Fibroblast of lung (primary cell): ENCODE measurements at regions not wholly inside any gene's neighbourhood (a gene's known extent, or its start where the extent isn't known, plus 50 kb on each side); places are given as distances from the start of the nearest gene placed in this dataset.

ENCODE experiments used
- DNase-seq, 2 donors: peaks; one replicate each; pipeline versions ENCODE4 v3.0.0 to v3.0.0-alpha.2; 2010; ENCODE audit warnings: low read depth in 2 of 2
- H2AFZ ChIP-seq: 2 replicates; pipeline ENCODE4 v1.5.1; 2012; ENCODE audit warnings: low read length, control low read depth, inconsistent platforms
- H3K27ac ChIP-seq: 2 replicates; pipeline ENCODE4 v1.5.1; 2011; ENCODE audit warnings: low read length, control low read depth; ENCODE audit not compliant: insufficient read depth
- H3K27me3 ChIP-seq: 2 replicates; pipeline ENCODE4 v1.5.1; 2011; ENCODE audit warnings: mild to moderate bottlenecking, low read length; ENCODE audit not compliant: control insufficient read depth, insufficient read depth
- H3K36me3 ChIP-seq: 2 replicates; pipeline ENCODE4 v1.5.1; 2011; ENCODE audit warnings: low read length; ENCODE audit not compliant: control insufficient read depth, insufficient read depth
- H3K4me1 ChIP-seq: 2 replicates; pipeline ENCODE4 v1.5.1; 2011; ENCODE audit warnings: low read length; ENCODE audit not compliant: control insufficient read depth, insufficient read depth; ENCODE audit errors: extremely low read depth
- H3K4me2 ChIP-seq: 2 replicates; pipeline ENCODE4 v1.5.1; 2011; ENCODE audit warnings: low read length, control low read depth; ENCODE audit not compliant: insufficient read depth; ENCODE audit errors: extremely low read depth
- H3K4me3 ChIP-seq, 4 experiments: fragments of 200-600 bp in 1 of 4; sonication (generic) in 1 of 4; replicated peaks in 1 of 4; 2 replicates each; pipeline ENCODE4 v1.5.1; 2011 to 2016; ENCODE audit warnings: low read length in 4 of 4, low read depth in 3 of 4, mild to moderate bottlenecking in 3 of 4, control low read depth in 2 of 4, inconsistent platforms in 1 of 4, mixed read lengths in 1 of 4; ENCODE audit not compliant: insufficient read depth in 1 of 4; ENCODE audit errors: control extremely low read depth in 1 of 4
- H3K79me2 ChIP-seq: 2 replicates; pipeline ENCODE4 v1.5.1; 2012; ENCODE audit warnings: mild to moderate bottlenecking, low read length, inconsistent platforms; ENCODE audit not compliant: control insufficient read depth, insufficient read depth
- H3K9ac ChIP-seq: 2 replicates; pipeline ENCODE4 v1.5.1; 2011; ENCODE audit warnings: mild to moderate bottlenecking, low read length, control low read depth; ENCODE audit not compliant: insufficient read depth
- H3K9me3 ChIP-seq: 2 replicates; pipeline ENCODE4 v1.5.1; 2012; ENCODE audit warnings: low read depth, low read length; ENCODE audit not compliant: control insufficient read depth, insufficient read depth
- H4K20me1 ChIP-seq: 2 replicates; pipeline ENCODE4 v1.5.1; 2011; ENCODE audit warnings: low read length; ENCODE audit not compliant: control insufficient read depth, insufficient read depth; ENCODE audit errors: extremely low read depth
- CTCF ChIP-seq, 2 donors: IDR thresholded peaks in 1 of 2; conservative IDR thresholded peaks in 1 of 2; 1 replicate in 1 of 2; 2 replicates in 1 of 2; pipeline ENCODE4 v1.5.1; 2011 to 2012; ENCODE audit warnings: low read length in 2 of 2, control low read depth in 1 of 2, inconsistent platforms in 1 of 2, low read depth in 1 of 2, mild to moderate bottlenecking in 1 of 2
- EZH2 ChIP-seq: IDR thresholded peaks from 2 replicates; pipeline ENCODE4 v1.5.1; 2012; ENCODE audit warnings: low read length, control low read depth, mild to moderate bottlenecking; ENCODE audit errors: missing control alignments

GRCh38 chr14:87152693-87153092 lies 840.3 kb downstream of the GALC start:
- H3K27me3 ChIP-seq, result no peaks in the 10 kb centered on the region
- no peak overlapping the region for H3K27ac ChIP-seq
- H3K4me2 ChIP-seq, result no peak overlapping the region
- DNase-seq, result no peak
- H3K36me3 ChIP-seq, result no peaks in the 10 kb centered on the region
- no peaks in the 10 kb centered on the region for H3K9me3 ChIP-seq
- no peaks in the 10 kb centered on the region for H4K20me1 ChIP-seq
- H2AFZ ChIP-seq, result no peak overlapping the region
- H3K4me3 ChIP-seq, result no peak overlapping the region
- no peaks in the 10 kb centered on the region for H3K79me2 ChIP-seq
- TF ChIP-seq EZH2 (no peak), CTCF (conservative IDR thresholded peaks at IDR 0.05 in 1 of 2, IDR thresholded peaks at IDR 0.05 in 1 of 2; ENCODE audit: low read depth in 1 of 2, low read length in 2 of 2) (no peak)
- H3K4me1 ChIP-seq, result no peaks in the 10 kb centered on the region
- H3K9ac ChIP-seq, result no peak overlapping the region

- Histone ChIP-seq H3K36me3 (no peaks in the 10 kb centered on the region), H3K4me3 (no peak overlapping the region), H3K4me2 (no peak overlapping the region), H2AFZ (no peak overlapping the region), H3K4me1 (no peaks in the 10 kb centered on the region), H3K79me2 (no peaks in the 10 kb centered on the region), H3K9ac (no peak overlapping the region), H3K9me3 (no peaks in the 10 kb centered on the region), H4K20me1 (no peaks in the 10 kb centered on the region), H3K27ac (no peak overlapping the region), H3K27me3 (no peaks in the 10 kb centered on the region)
- TF ChIP-seq CTCF (conservative IDR thresholded peaks at IDR 0.05 in 1 of 2, IDR thresholded peaks at IDR 0.05 in 1 of 2; ENCODE audit: low read depth in 1 of 2, low read length in 2 of 2), result no peak
- TF ChIP-seq EZH2, result no peak
- DNase-seq, result peak; percentile 80
Measured at GRCh38 chr14:87149583-87150354, 843.2 kb downstream of the GALC start.

- TF ChIP-seq CTCF (conservative IDR thresholded peaks at IDR 0.05 in 1 of 2, IDR thresholded peaks at IDR 0.05 in 1 of 2; ENCODE audit: low read depth in 1 of 2, low read length in 2 of 2) (no peak), EZH2 (no peak)
- H3K36me3 ChIP-seq, result no peaks in the 10 kb centered on the region
- no peak overlapping the region for H3K9ac ChIP-seq
- no peak overlapping the region for H3K27ac ChIP-seq
- H3K4me3 ChIP-seq, result no peak overlapping the region
- H3K4me2 ChIP-seq, result no peak overlapping the region
- H3K4me1 ChIP-seq, result no peaks in the 10 kb centered on the region
- peak in 1 of 2 donors; percentile 64 for DNase-seq
- H2AFZ ChIP-seq, result no peak overlapping the region
- no peaks in the 10 kb centered on the region for H3K27me3 ChIP-seq
- no peaks in the 10 kb centered on the region for H3K9me3 ChIP-seq
- no peaks in the 10 kb centered on the region for H4K20me1 ChIP-seq
- no peaks in the 10 kb centered on the region for H3K79me2 ChIP-seq
Measured at GRCh38 chr14:87148655-87149054, 844.3 kb downstream of the GALC start.
